ENCODE measurements at regions not wholly inside any gene's neighbourhood (a gene's known extent, or its start where the extent isn't known, plus 50 kb on each side); places are given as distances from the start of the nearest gene placed in this dataset.

GRCh38 chr18:41599466-41599865, 355.6 kb upstream of the PIK3C3 start:
- no peak for TF ChIP-seq CTCF (IDR thresholded peaks at IDR 0.05; ENCODE audit: low read depth, low read length)
- no peak for TF ChIP-seq POLR2A (IDR thresholded peaks at IDR 0.05; ENCODE audit: extremely low read depth, insufficient read length)
